ENCODE measurements at regions not wholly inside any gene's neighbourhood (a gene's known extent, or its start where the extent isn't known, plus 50 kb on each side); places are given as distances from the start of the nearest gene placed in this dataset.

DNA sequence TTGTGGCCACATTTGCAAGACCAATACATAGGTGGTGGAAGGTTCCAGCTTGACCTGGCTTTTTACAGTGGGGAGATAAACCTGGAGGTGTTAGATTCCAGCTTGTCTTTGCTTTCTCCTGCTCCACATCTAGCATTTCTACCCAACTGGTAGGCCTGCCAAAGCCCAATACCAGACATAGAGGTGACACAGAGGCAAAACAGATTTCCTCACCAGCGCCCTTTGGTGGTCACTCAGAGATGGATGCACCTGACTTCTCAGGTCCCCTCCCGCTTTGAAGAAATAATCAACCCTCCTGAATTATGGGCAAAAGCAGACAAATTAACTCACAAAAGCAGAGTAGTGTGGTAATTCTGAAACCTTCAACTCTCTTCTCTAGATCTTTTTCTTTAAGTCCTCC is 1356.2 kb downstream of the FAM181B start:
- TF ChIP-seq POLR2AphosphoS5 (IDR thresholded peaks at IDR 0.05; ENCODE audit: low read depth, low read length), result no peak
- TF ChIP-seq POLR2A (IDR thresholded peaks at IDR 0.05; ENCODE audit: low read depth, low read length), result no peak
- no peak for TF ChIP-seq TAF1 (IDR thresholded peaks at IDR 0.05; ENCODE audit: borderline replicate concordance, low read depth, low read length)

Data from GM12892 (cell line).